GM12891 (cell line): ENCODE measurements at regions not wholly inside any gene's neighbourhood (a gene's known extent, or its start where the extent isn't known, plus 50 kb on each side); places are given as distances from the start of the nearest gene placed in this dataset.

Source experiments
- POLR2A ChIP-seq: IDR thresholded peaks from 2 replicates; pipeline ENCODE4 v1.6.1; 2011; ENCODE audit warnings: low read depth, low read length, control low read depth
- POLR2AphosphoS5 ChIP-seq: IDR thresholded peaks from 2 replicates; pipeline ENCODE4 v1.6.1; 2011; ENCODE audit warnings: low read depth, low read length, control low read depth
- TAF1 ChIP-seq: IDR thresholded peaks from 2 replicates; pipeline ENCODE4 v1.6.1; 2011; ENCODE audit warnings: low read depth, low read length, control low read depth

DNA sequence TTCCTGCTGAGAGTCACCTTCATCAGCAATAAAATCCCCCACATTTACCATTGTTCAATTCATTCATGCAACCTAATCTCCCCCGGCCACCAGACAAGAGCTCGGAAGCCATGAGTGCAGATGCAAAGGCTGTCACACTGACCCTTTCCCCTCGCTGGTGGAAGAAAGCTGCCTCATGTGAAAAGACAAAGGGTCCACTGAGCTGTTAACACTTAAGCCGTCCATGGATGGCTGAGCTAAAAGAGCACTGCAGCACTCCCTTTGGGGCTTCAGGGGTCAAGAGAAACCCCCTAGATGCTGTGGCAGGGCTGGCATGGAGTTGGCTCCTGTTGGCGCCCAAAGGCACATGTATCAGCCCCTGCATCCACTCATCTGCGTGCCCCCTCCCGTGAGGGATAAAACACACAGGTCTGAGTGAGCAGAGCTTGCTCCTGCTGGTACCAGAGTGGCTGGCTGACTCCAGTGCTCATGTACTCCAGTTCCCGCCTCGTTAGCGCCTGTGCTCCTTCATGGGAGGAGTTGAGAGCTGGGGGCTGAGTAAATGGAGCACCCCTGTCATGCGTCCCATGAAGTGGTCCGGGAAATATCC, 216.5 kb downstream of the PDHA2 start:
- TF ChIP-seq POLR2A (no peak), TAF1 (no peak), POLR2AphosphoS5 (no peak)
